ENCODE measurements at regions not wholly inside any gene's neighbourhood (a gene's known extent, or its start where the extent isn't known, plus 50 kb on each side); places are given as distances from the start of the nearest gene placed in this dataset.
A peak's percentile ranks its signal among the peaks of the same experiment; 100 is the strongest.
"Not testable (repeated sequence)": the region's sequence is repeated elsewhere in the genome, so short reads cannot be mapped to it uniquely, and the experiment has no call there.

DNA sequence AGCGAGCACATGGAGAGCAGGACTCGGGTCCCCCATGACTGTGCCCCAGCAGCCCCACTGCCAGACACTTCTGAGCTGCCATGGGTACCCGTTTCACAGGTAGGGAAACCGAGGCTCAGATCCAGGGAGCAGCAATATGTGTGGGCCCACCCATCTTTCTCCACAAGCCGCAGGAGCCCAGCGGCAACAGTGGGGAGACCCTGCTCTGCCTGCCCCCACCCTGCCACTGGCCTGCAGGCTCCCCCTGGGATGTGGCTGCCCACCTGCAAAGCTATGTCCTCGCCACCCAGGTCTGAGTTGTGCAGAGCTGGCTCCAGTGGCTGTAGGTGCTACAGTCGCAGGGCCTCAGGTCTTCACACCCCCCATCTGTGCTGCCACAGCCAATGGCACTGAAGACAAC lies 50.6 kb upstream of the C1QTNF9B start:
- DNase-seq: no peak

DNA sequence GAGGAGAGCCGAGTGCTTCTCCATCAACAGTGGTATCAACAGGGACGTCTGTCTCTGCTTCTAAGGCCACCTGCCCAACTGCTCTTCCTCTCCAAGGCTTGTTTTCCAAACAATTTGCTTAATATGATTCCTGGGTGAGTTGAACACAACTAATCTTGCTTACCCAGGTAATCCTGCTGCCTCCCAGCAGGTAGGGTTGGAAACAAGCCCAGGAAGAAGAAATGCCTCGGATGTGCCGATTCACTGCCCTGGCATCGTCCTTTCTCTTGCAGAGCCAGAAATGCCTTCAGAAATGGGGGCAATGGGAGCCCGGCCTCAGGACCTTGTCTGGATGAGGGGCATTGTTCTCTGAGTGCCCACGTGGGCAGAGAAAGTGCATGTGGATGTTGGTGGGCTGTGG lies 51.9 kb upstream of the C1QTNF9B start:
- no peak for DNase-seq

DNA sequence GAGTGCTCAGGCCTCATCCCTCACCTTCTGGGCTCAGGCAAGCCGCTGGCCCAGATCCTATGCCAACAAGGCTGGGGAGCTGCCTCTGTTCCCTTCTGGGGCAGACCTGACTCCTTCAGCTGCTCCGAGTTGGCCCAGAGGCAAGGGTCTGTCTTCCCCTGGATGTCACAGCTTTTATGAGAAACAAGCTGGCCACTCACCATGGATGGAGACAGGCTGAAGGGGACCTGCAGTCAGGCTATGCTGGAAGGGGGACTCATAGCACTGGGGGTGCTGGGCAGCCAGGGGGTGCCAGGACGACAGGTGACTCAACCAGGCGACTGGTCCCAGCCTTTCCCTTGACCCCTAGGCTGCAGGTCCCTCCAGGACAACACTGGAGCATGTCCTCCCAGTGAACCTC lies 52.4 kb upstream of the C1QTNF9B start:
- DNase-seq: no peak

DNA sequence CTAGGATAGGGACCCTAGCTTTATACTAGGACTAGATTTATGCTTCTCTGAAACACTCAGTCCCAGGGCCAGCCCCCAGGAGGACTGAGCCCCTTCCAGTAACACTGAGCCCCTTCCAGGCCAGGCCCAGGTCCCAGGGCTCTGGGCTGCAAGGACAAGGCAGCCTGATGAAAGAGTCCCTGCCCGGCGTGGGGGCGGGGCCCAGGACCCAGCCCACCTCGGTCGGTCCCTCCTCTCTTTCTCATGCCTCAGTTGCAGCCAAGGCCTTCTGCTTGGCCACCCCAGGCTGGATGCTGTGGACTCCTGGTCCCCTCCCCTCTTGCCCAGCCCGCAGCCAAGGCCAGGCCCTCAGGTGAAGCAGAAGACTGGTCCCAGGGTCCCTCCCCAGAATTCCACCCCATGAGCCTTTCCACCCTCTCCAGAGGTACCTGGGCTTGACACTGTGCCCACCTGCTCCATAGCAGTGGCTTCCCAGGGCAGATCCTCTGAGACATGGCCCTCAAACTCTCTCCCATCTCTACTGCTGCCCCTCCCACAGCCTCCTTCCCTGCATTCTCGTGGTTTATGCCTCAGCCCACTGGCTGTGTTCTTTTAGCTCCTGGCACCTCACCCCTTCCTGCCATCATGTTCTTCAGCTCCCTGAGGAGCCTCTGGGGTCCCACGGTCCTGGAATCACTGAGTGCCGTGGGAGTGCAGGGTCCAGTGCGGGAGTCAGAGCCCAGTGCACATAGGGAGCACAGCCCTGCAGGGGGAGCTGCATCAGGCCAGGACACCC lies 53.6 kb upstream of the C1QTNF9B start:
- no peak for DNase-seq

DNA sequence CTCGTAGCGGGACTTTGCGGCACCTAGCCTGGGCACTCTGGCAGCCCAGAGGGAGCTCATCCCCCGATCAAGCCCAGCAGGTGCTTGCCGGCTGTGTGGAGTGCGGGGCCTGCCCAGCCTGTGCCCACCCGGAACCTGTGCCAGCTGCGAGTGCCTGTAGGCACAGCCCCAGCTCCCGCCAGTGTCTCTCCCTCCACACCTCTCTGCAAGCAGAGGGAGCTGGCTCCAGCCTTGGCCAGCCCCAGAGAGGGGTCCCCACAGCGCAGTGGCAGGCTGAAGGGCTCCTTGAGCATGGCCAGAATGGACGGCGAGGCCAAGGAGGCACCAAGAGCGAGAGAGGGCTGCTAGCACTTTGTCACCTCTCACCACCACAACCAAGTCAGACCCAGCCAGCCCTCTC lies 55.5 kb upstream of the C1QTNF9B start:
- no peak for DNase-seq

GRCh38 chr13:23953860-23954512 lies 56.7 kb upstream of the C1QTNF9B start:
- DNase-seq: no peak

- no peak for DNase-seq
These were observed 57.8 kb upstream of the C1QTNF9B start for GRCh38 chr13:23955064-23955463.

- no peak for DNase-seq
These were observed 58.8 kb upstream of the C1QTNF9B start for GRCh38 chr13:23956106-23956505.

GRCh38 chr13:23957981-23958380 lies 60.7 kb upstream of the C1QTNF9B start:
- DNase-seq: no peak

DNA sequence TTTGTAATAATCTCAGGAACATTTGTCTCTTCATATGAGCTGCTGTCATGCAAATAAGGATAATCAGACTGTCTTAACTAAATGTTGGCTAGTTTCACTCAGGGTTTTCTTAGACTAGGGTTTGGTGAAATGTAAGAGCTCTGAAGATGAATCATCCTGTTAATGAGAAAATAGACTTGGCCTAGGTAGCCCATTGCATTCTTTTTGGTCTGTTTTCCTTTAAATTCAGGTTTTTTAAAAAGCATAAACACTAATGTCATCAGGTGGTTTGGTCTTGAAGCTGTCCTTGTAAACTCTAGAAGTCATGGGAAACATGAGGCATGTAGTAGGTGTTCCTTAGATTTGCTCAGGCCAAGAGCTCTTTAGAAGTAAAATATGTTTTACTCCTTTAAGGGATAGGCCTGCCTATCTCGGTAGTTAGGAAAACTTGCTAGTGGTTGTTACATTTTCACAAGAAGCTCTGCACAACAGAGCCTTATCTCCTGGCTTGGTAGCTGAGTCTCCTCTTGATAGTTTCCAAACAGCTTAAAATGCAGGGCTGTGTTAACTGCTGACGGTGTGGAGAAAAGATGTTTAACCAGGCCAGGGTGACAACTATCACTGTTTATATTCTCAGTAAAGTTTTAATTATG lies 62.0 kb upstream of the C1QTNF9B start:
- no peak for DNase-seq

DNA sequence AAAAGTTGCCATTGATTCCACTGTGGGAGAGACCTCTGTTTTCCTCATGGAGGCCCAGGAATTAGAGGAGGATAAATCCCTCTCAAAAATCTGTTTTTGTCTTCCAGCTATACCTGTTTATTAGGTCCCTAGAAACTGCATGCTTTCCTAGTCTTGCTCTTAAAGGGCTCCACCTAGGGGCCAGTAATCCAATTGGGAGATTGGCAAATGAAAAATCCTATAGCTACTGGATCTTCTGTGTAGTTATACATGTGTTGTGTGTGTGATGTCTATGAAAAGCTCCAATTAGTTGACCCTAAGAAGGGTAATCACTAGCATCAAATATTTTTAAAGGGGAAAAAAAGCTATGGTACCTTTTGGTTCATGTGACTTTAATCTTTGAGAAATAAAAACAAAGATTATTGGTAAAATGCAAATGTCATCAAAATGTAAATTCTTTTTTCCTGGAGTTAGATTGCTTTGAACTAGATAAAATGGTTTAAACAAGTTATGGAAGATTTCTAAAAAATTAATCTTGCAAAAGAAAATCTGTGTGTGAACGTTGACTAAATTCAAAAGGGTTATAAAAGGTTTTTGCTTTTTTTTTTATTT lies 63.4 kb upstream of the C1QTNF9B start:
- peak; percentile 4 to 21 for DNase-seq

- DNase-seq: no peak
These were observed 66.1 kb upstream of the C1QTNF9B start for GRCh38 chr13:23963184-23963931.

DNA sequence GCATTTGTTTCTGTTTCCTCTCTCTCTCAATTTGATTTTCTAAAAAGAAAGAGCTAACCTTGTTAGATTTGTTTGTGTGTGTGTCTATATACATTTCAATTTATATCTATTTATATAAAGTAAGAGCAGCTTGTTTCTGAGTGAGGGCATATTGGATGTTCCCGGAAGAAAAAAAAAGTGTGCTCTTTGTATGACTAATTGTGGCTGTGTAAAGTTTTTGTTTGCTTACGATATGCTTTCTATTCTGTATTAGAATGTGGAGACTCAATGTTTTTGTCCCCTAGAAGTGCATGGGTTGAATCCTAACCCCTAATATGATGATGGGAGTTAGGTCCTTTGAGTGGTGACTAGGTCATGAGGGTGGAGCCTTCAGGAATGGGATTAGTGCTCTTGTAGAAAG lies 66.6 kb upstream of the C1QTNF9B start:
- no peak for DNase-seq

- no peak for DNase-seq
These were observed 68.0 kb upstream of the C1QTNF9B start for GRCh38 chr13:23965346-23965745.

- DNase-seq: no peak
These were observed 69.0 kb upstream of the C1QTNF9B start for GRCh38 chr13:23966221-23966690.

GRCh38 chr13:23966691-23967615 lies 69.7 kb upstream of the C1QTNF9B start:
- no peak for DNase-seq

GRCh38 chr13:23967792-23968191 lies 70.5 kb upstream of the C1QTNF9B start:
- DNase-seq: not testable (repeated sequence)

GRCh38 chr13:23969647-23970046 lies 72.3 kb upstream of the C1QTNF9B start:
- no peak for DNase-seq

DNA sequence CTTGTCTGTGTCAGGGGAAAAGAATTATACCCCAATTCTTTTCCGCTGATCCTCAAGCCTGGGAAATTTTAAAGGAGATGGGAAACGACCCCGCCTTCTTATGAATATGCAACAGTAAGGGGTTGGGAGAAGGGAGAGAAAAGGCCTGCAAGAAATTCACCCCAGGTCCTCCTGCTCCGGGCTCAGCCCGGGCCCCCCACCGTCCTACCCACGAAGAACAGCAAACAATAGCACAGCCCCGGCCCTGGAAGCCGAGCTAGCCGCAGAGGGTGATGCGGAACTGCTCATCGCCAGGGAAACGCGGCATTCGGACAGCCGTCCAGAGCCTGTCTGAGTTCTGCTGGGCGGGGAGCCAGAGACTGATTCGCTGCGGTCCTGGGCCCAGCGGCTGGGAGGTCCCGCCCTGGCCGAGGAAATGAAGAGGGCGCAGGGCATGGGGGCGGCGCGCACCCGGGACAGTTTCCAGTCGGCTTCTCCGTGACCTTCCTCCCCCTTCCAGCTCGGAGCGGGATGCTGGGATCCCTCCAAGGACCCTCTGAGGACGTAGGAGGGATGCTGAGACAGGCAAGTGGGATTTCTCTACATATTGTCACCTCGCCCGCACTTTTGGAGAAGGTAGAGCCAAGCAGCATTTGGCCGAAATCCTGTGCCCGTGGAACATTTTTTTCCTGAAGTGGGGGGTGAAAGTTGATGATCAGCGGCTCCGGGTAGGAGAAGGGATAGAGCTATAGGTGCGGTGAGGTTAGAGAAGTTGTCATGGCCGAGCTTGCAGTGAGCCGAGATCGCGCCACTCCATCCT lies 82.3 kb upstream of the C1QTNF9B start:
- no peak for DNase-seq

GRCh38 chr13:23980160-23980551 lies 82.9 kb upstream of the C1QTNF9B start:
- peak; percentile 3 to 18 for DNase-seq

GRCh38 chr13:23983671-23984070 lies 86.4 kb upstream of the C1QTNF9B start:
- DNase-seq: no peak

Data from SHP77 (cell line).